ENCODE measurements at regions not wholly inside any gene's neighbourhood (a gene's known extent, or its start where the extent isn't known, plus 50 kb on each side); places are given as distances from the start of the nearest gene placed in this dataset.

GRCh38 chr5:163821142-163821541, 315.7 kb downstream of the MAT2B start:
- TF ChIP-seq CTCF (IDR thresholded peaks at IDR 0.05 in 8 of 11, conservative IDR thresholded peaks at IDR 0.05 in 3 of 11) (no peak), POLR2AphosphoS5 (IDR thresholded peaks at IDR 0.05) (no peak), POLR2A (IDR thresholded peaks at IDR 0.05) (no peak)
